ENCODE measurements at regions not wholly inside any gene's neighbourhood (a gene's known extent, or its start where the extent isn't known, plus 50 kb on each side); places are given as distances from the start of the nearest gene placed in this dataset.

- TF ChIP-seq POLR2A (IDR thresholded peaks at IDR 0.05) (no peak), CTCF (IDR thresholded peaks at IDR 0.05) (no peak), EP300 (IDR thresholded peaks at IDR 0.05) (no peak), POLR2AphosphoS5 (IDR thresholded peaks at IDR 0.05) (no peak)
Observed at GRCh38 chr1:58859769-58860485, 76.1 kb upstream of the JUN start.

Data from sigmoid colon (tissue), 4 donors.